ENCODE measurements at regions not wholly inside any gene's neighbourhood (a gene's known extent, or its start where the extent isn't known, plus 50 kb on each side); places are given as distances from the start of the nearest gene placed in this dataset.

DNA sequence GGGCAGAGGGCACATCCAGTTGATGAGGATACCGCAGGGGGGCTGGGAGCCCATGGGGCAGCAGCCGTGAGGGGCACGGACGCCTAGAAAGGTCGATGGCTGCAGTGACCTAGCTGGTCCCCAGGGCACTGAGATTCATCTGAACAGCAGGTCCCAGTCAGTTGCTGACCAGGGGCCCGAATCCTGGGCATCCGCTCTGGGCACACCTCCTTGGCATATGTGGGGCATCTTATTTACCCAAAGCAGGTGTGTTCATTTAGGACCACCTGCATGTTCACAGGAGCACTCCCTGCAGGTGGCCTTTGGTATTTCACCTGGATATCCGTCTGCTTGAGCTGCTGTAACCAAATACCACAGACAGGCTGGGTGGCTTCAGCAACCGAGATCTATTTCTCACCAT, 72.0 kb upstream of the ODC1 start:
- TF ChIP-seq EZH2phosphoT487 (IDR thresholded peaks at IDR 0.05) (no peak), EZH2 (IDR thresholded peaks at IDR 0.05) (no peak)
- TF ChIP-seq, protein P1, sequence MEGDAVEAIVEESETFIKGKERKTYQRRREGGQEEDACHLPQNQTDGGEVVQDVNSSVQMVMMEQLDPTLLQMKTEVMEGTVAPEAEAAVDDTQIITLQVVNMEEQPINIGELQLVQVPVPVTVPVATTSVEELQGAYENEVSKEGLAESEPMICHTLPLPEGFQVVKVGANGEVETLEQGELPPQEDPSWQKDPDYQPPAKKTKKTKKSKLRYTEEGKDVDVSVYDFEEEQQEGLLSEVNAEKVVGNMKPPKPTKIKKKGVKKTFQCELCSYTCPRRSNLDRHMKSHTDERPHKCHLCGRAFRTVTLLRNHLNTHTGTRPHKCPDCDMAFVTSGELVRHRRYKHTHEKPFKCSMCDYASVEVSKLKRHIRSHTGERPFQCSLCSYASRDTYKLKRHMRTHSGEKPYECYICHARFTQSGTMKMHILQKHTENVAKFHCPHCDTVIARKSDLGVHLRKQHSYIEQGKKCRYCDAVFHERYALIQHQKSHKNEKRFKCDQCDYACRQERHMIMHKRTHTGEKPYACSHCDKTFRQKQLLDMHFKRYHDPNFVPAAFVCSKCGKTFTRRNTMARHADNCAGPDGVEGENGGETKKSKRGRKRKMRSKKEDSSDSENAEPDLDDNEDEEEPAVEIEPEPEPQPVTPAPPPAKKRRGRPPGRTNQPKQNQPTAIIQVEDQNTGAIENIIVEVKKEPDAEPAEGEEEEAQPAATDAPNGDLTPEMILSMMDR (IDR thresholded peaks at IDR 0.05): peak; percentile 37
- H3K27me3 Mint-ChIP-seq (ENCODE audit: insufficient read depth, low read depth): no peaks in the 10 kb centered on the region

DNA sequence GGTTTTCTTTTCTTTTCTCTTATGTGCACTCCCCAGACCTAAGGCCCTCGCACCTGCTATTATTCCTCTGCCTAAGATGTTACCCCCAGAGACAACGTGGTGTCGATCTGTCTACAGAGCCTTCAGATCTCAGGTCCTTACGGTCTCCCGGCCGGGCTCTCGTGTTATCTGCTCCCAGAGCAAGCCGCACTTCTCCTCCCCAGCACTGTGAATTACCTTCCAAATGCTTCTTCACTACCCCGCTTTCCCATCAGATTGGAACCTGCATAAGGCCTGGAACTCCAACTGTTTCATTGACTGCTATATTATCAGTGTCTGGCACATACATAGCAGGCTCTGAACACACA, 71.2 kb upstream of the ODC1 start:
- no peak for DNase-seq (ENCODE audit: low spot score)
- H4K20me1 ChIP-seq (ENCODE audit: low read depth): no peaks in the 10 kb centered on the region
- TF ChIP-seq EZH2phosphoT487 (IDR thresholded peaks at IDR 0.05) (no peak), EZH2 (IDR thresholded peaks at IDR 0.05) (no peak)
- TF ChIP-seq, protein P1 (IDR thresholded peaks at IDR 0.05): no peak
- no peaks in the 10 kb centered on the region for H3K27me3 ChIP-seq
- H3K36me3 ChIP-seq: no peaks in the 10 kb centered on the region
- H2AFZ ChIP-seq (replicated peaks): no peak overlapping the region
- H3K27ac ChIP-seq: no peak overlapping the region
- Mint-ChIP-seq H3K27ac (no peak overlapping the region), H3K4me3 (no peak overlapping the region), H3K27me3 (ENCODE audit: insufficient read depth, low read depth) (no peaks in the 10 kb centered on the region), H3K36me3 (no peaks in the 10 kb centered on the region), H3K4me1 (peaks cover 4% of the 10 kb centered on the region), H3K9me3 (peaks cover 23% of the 10 kb centered on the region)
- H3K4me1 ChIP-seq: no peaks in the 10 kb centered on the region
- H3K9ac ChIP-seq: no peak overlapping the region
- no peaks in the 10 kb centered on the region for H3K79me2 ChIP-seq (ENCODE audit: low read depth)
- H3F3A ChIP-seq (ENCODE audit: low read depth): no peaks in the 10 kb centered on the region
- peaks cover 6% of the 10 kb centered on the region for H3K9me3 ChIP-seq (ENCODE audit: low read depth)
- no peak overlapping the region for H3K4me3 ChIP-seq
- no peak overlapping the region for H3K4me2 ChIP-seq

More for the DNA sequence above, 72.0 kb upstream of the ODC1 start:
- peaks cover 19% of the 10 kb centered on the region for H3K9me3 Mint-ChIP-seq
- Histone ChIP-seq H3K4me3 (no peak overlapping the region), H3K9me3 (ENCODE audit: low read depth) (peaks cover 6% of the 10 kb centered on the region), H3K4me2 (no peak overlapping the region), H3K79me2 (ENCODE audit: low read depth) (no peaks in the 10 kb centered on the region), H3K27me3 (no peaks in the 10 kb centered on the region), H2AFZ (replicated peaks) (no peak overlapping the region), H3K4me1 (no peaks in the 10 kb centered on the region), H3K36me3 (no peaks in the 10 kb centered on the region), H3F3A (ENCODE audit: low read depth) (no peaks in the 10 kb centered on the region), H3K9ac (no peak overlapping the region), H4K20me1 (ENCODE audit: low read depth) (no peaks in the 10 kb centered on the region), H3K27ac (no peak overlapping the region)
- H3K27ac Mint-ChIP-seq: no peak overlapping the region
- H3K4me3 Mint-ChIP-seq: no peak overlapping the region
- H3K36me3 Mint-ChIP-seq: no peaks in the 10 kb centered on the region
- H3K4me1 Mint-ChIP-seq: peaks cover 4% of the 10 kb centered on the region
- DNase-seq (ENCODE audit: low spot score): no peak

DNA sequence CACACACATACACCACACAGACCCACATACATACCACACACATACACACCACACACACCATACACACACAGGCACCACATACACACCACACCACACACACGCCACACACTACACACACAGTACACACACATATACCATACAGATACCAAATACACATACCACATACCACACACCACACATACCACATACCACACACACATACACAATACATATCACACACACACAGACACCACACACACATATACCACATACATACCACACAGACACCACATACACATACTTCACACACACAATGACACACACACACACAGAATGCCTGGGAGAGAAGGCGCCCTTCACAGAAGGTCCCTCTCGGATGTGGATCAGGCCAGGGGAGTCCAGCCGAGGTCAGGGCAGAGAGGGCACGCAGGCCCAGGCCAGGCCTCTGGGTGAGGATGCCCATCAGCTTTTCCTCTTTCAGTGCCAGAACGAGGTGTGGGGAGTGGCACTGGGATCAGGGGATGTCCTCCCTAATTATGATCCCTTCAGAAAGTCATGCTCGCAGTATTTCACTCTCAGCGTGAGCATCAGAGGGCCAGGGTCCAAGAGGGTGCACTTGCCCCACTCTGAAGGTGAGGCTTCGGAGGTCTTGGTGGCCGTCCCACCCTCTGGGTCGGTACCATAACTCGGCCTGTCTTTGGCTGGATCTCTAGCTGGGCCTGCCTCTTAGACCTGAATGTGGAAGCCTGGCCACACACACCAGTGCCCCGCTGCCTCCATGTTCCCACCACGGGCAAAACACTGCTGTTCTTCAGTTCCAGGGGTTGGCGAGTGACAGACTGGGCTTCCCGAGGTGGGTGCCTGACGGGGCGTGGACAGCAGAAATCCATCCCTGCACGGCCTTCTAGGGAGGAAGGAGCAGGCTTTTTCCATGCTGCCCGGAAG, 70.6 kb upstream of the ODC1 start:
- no peaks in the 10 kb centered on the region for H3K27me3 Mint-ChIP-seq (ENCODE audit: insufficient read depth, low read depth)
- Histone ChIP-seq H2AFZ (replicated peaks) (no peak overlapping the region), H4K20me1 (ENCODE audit: low read depth) (no peaks in the 10 kb centered on the region), H3K4me2 (no peak overlapping the region), H3F3A (ENCODE audit: low read depth) (no peaks in the 10 kb centered on the region), H3K27ac (no peak overlapping the region), H3K27me3 (no peaks in the 10 kb centered on the region), H3K9me3 (ENCODE audit: low read depth) (peaks cover 6% of the 10 kb centered on the region), H3K4me3 (no peak overlapping the region), H3K79me2 (ENCODE audit: low read depth) (no peaks in the 10 kb centered on the region), H3K36me3 (no peaks in the 10 kb centered on the region), H3K4me1 (no peaks in the 10 kb centered on the region), H3K9ac (no peak overlapping the region)
- no peak for DNase-seq (ENCODE audit: low spot score)
- peaks cover 23% of the 10 kb centered on the region for H3K9me3 Mint-ChIP-seq
- H3K27ac Mint-ChIP-seq: no peak overlapping the region
- TF ChIP-seq, protein P1 (IDR thresholded peaks at IDR 0.05): no peak
- TF ChIP-seq EZH2 (IDR thresholded peaks at IDR 0.05) (no peak), EZH2phosphoT487 (IDR thresholded peaks at IDR 0.05) (no peak)
- no peak overlapping the region for H3K4me3 Mint-ChIP-seq
- H3K36me3 Mint-ChIP-seq: no peaks in the 10 kb centered on the region
- peaks cover 4% of the 10 kb centered on the region for H3K4me1 Mint-ChIP-seq
